Fibroblast of lung (primary cell): ENCODE measurements at regions not wholly inside any gene's neighbourhood (a gene's known extent, or its start where the extent isn't known, plus 50 kb on each side); places are given as distances from the start of the nearest gene placed in this dataset.

Experiments
- DNase-seq, 2 donors: peaks; one replicate each; pipeline versions ENCODE4 v3.0.0 to v3.0.0-alpha.2; 2010; ENCODE audit warnings: low read depth in 2 of 2
- H2AFZ ChIP-seq: 2 replicates; pipeline ENCODE4 v1.5.1; 2012; ENCODE audit warnings: low read length, control low read depth, inconsistent platforms
- H3K27ac ChIP-seq: 2 replicates; pipeline ENCODE4 v1.5.1; 2011; ENCODE audit warnings: low read length, control low read depth; ENCODE audit not compliant: insufficient read depth
- H3K27me3 ChIP-seq: 2 replicates; pipeline ENCODE4 v1.5.1; 2011; ENCODE audit warnings: mild to moderate bottlenecking, low read length; ENCODE audit not compliant: control insufficient read depth, insufficient read depth
- H3K36me3 ChIP-seq: 2 replicates; pipeline ENCODE4 v1.5.1; 2011; ENCODE audit warnings: low read length; ENCODE audit not compliant: control insufficient read depth, insufficient read depth
- H3K4me1 ChIP-seq: 2 replicates; pipeline ENCODE4 v1.5.1; 2011; ENCODE audit warnings: low read length; ENCODE audit not compliant: control insufficient read depth, insufficient read depth; ENCODE audit errors: extremely low read depth
- H3K4me2 ChIP-seq: 2 replicates; pipeline ENCODE4 v1.5.1; 2011; ENCODE audit warnings: low read length, control low read depth; ENCODE audit not compliant: insufficient read depth; ENCODE audit errors: extremely low read depth
- H3K4me3 ChIP-seq, 4 experiments: fragments of 200-600 bp in 1 of 4; sonication (generic) in 1 of 4; replicated peaks in 1 of 4; 2 replicates each; pipeline ENCODE4 v1.5.1; 2011 to 2016; ENCODE audit warnings: low read length in 4 of 4, low read depth in 3 of 4, mild to moderate bottlenecking in 3 of 4, control low read depth in 2 of 4, inconsistent platforms in 1 of 4, mixed read lengths in 1 of 4; ENCODE audit not compliant: insufficient read depth in 1 of 4; ENCODE audit errors: control extremely low read depth in 1 of 4
- H3K79me2 ChIP-seq: 2 replicates; pipeline ENCODE4 v1.5.1; 2012; ENCODE audit warnings: mild to moderate bottlenecking, low read length, inconsistent platforms; ENCODE audit not compliant: control insufficient read depth, insufficient read depth
- H3K9ac ChIP-seq: 2 replicates; pipeline ENCODE4 v1.5.1; 2011; ENCODE audit warnings: mild to moderate bottlenecking, low read length, control low read depth; ENCODE audit not compliant: insufficient read depth
- H3K9me3 ChIP-seq: 2 replicates; pipeline ENCODE4 v1.5.1; 2012; ENCODE audit warnings: low read depth, low read length; ENCODE audit not compliant: control insufficient read depth, insufficient read depth
- H4K20me1 ChIP-seq: 2 replicates; pipeline ENCODE4 v1.5.1; 2011; ENCODE audit warnings: low read length; ENCODE audit not compliant: control insufficient read depth, insufficient read depth; ENCODE audit errors: extremely low read depth
- CTCF ChIP-seq, 2 donors: IDR thresholded peaks in 1 of 2; conservative IDR thresholded peaks in 1 of 2; 1 replicate in 1 of 2; 2 replicates in 1 of 2; pipeline ENCODE4 v1.5.1; 2011 to 2012; ENCODE audit warnings: low read length in 2 of 2, control low read depth in 1 of 2, inconsistent platforms in 1 of 2, low read depth in 1 of 2, mild to moderate bottlenecking in 1 of 2
- EZH2 ChIP-seq: IDR thresholded peaks from 2 replicates; pipeline ENCODE4 v1.5.1; 2012; ENCODE audit warnings: low read length, control low read depth, mild to moderate bottlenecking; ENCODE audit errors: missing control alignments

DNA sequence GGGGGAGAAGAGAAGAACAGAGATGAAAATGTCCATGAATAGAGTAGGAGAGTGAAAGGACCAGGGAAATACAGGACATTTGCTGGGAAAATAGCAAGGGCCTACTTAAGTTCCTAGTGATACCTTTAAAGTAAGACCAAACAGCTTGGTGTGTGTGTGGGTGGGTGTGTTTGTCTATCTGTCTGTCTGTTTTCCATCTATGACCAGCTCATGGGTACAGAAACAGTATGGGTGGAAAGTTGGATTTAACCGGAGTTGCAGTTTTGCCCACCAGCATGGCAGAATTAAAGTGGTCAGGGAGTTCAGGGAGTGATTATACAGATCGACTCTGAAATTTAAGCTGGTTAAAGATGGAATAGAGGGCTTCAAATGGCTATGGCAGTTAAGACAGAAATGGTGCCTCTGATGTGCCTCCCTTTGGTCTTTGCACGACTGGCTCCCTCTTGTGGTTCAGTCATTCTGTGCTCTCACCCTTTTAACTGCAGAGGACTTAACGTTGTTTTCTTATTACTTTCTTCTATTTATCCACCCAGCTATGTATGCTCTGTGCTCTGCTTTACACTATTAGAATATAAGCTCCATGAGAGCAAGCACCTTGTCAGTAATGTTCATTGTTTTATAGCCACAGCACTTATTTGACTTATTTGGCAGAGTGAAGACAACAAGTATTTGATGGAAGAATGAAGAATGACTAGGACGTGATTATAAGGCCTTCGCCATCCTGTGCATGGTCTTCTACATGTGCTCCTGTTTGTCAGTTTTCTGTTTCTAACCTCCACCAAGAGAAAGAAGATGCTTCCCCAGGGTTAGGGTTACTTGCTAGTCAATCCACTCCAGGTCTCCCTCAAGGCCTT, 72.7 kb upstream of the AK4 start:
- TF ChIP-seq CTCF (conservative IDR thresholded peaks at IDR 0.05 in 1 of 2, IDR thresholded peaks at IDR 0.05 in 1 of 2; ENCODE audit: low read depth in 1 of 2, low read length in 2 of 2) (peak; percentile 84 to 89), EZH2 (no peak)
- no peaks in the 10 kb centered on the region for H3K27me3 ChIP-seq
- no peak overlapping the region for H3K9ac ChIP-seq
- H3K79me2 ChIP-seq: no peaks in the 10 kb centered on the region
- H3K4me1 ChIP-seq: no peaks in the 10 kb centered on the region
- no peak overlapping the region for H3K4me2 ChIP-seq
- no peak overlapping the region for H3K27ac ChIP-seq
- H3K4me3 ChIP-seq: no peak overlapping the region
- H2AFZ ChIP-seq: no peak overlapping the region
- DNase-seq: peak; percentile 42 to 76
- H4K20me1 ChIP-seq: no peaks in the 10 kb centered on the region
- H3K9me3 ChIP-seq: no peaks in the 10 kb centered on the region
- no peaks in the 10 kb centered on the region for H3K36me3 ChIP-seq

GRCh38 chr1:65077369-65077768, 70.6 kb upstream of the AK4 start:
- no peaks in the 10 kb centered on the region for H3K9me3 ChIP-seq
- H3K9ac ChIP-seq: no peak overlapping the region
- TF ChIP-seq EZH2: no peak
- DNase-seq: no peak
- no peaks in the 10 kb centered on the region for H3K36me3 ChIP-seq
- no peaks in the 10 kb centered on the region for H3K27me3 ChIP-seq
- no peak overlapping the region for H2AFZ ChIP-seq
- H3K4me2 ChIP-seq: no peak overlapping the region
- no peaks in the 10 kb centered on the region for H3K79me2 ChIP-seq
- no peak overlapping the region for H3K4me3 ChIP-seq
- no peaks in the 10 kb centered on the region for H3K4me1 ChIP-seq
- H4K20me1 ChIP-seq: no peaks in the 10 kb centered on the region
- H3K27ac ChIP-seq: no peak overlapping the region

GRCh38 chr1:65079941-65080340, 68.1 kb upstream of the AK4 start:
- H3K4me3 ChIP-seq: no peak overlapping the region
- no peaks in the 10 kb centered on the region for H3K79me2 ChIP-seq
- H3K9me3 ChIP-seq: no peaks in the 10 kb centered on the region

More at GRCh38 chr1:65079941-65080340, 68.1 kb upstream of the AK4 start:
- Histone ChIP-seq H3K9ac (no peak overlapping the region), H3K27me3 (no peaks in the 10 kb centered on the region), H4K20me1 (no peaks in the 10 kb centered on the region), H3K36me3 (no peaks in the 10 kb centered on the region), H2AFZ (no peak overlapping the region), H3K27ac (no peak overlapping the region), H3K4me1 (no peaks in the 10 kb centered on the region), H3K4me2 (no peak overlapping the region)
- DNase-seq: peak; percentile 21 to 31
- no peak for TF ChIP-seq CTCF (conservative IDR thresholded peaks at IDR 0.05 in 1 of 2, IDR thresholded peaks at IDR 0.05 in 1 of 2; ENCODE audit: low read depth in 1 of 2, low read length in 2 of 2)
- no peak for TF ChIP-seq EZH2
